HG02943 (cell line): ENCODE measurements at regions not wholly inside any gene's neighbourhood (a gene's known extent, or its start where the extent isn't known, plus 50 kb on each side); places are given as distances from the start of the nearest gene placed in this dataset.

Experiments used
- ATAC-seq: cut with Tn5 transposase; IDR thresholded peaks from one replicate; pipeline ENCODE4 v1.9.1; 2021; ENCODE audit warnings: mild to moderate bottlenecking, low read depth, moderate library complexity; ENCODE audit not compliant: unreplicated experiment

DNA sequence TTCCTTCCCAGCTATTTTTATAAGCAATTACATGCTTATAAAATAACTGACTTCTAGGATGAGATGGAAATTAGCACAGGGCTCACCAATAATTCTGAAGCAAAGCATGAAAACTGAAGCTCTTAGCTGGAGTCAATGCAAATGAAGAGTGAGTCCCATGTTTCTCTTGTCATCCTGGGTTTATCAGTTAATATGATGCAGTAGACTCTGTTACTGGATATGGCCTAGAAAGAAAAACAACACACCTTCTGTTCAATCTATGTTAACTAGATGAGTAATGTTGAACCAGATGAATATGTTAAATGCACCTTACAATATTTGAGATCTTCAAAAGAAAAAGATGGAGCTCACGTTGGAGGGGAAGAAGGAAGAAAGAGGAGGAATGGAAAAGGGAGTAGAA is 229.4 kb downstream of the DUSP6 start:
- no peak for ATAC-seq

DNA sequence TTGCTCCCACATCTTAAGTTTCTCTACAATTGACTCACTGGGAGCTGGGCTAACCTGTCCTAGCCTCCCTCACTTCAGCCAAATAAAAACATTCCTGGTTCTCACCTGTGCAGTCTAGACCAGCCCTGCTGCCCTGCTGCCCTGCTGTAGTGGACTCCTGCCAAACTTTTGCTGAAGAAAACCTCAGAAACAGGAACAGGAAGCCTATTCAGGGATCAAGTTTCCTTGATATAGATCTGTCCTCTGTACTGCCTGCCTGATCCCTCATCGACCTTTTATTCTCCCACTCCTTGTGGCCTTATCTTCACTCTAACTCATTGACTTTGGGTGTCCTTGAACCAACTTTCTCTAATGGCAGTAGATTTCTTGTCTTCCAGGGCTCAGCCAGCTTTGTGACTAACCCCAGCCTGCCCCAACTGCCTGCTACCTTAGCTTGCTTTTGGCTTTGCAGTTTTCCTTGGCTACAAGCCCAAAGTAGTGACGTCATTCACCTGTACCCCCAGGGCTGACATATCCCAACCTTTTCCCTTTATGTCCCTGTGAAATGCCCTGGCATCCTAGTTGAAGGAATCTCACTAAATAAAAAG is 234.8 kb downstream of the DUSP6 start:
- ATAC-seq, result no peak

DNA sequence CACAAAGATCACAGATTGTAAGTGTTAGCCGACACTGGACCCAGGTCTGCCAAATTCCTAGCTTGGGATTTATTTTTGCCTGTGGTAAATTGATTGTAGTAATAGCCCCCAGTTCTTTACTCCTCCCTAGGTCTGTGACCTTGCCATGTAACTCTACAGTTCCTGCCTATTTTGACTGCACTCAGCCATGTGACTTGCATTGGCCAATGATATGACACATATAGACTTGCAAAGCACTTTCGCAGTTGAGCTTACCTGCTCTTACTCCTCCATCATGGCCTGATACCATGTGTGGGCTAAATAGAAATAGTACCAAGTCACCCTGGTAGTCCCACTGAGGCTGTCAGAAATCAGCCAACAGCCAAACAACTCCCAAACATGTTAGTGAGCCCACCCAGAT is 240.3 kb downstream of the DUSP6 start:
- ATAC-seq, result no peak

DNA sequence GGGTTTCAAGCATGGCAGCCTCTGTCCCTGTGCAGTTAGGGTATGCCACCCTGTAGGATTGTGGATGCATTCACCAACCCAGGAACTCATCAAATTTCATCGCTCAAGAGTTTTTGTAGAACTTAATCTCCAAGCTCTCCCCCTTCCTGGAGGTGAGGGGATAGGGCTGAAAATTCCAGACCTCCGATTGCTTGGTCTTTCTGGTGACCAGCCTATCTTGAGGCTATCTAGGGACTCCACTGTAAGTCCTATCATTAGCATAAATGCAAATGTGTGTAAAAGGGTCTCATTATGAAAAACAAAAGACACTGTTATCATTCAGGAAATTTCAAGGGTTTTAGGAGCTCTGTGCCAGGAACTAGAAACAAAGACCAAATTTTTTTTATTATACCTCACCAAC is 244.0 kb downstream of the DUSP6 start:
- no peak for ATAC-seq

DNA sequence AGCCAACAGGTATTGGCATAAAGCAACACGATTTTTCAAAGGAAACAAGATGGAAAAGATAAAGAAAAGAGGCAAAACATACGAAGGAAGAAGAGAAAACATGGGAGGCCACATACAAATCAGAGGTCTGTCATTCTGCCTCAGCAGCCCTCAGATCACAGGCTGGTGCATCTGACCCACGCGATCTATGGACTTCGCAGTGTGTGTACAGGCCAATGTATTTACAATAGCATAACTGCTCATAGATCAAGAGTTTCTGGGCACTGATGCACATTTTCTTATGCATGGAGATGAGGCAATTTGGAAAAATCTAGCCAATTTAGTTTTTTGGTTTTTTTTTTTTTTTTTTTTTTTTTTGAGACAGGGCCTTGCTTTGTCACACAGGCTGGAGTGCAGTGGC is 245.4 kb downstream of the DUSP6 start:
- ATAC-seq, result no peak

DNA sequence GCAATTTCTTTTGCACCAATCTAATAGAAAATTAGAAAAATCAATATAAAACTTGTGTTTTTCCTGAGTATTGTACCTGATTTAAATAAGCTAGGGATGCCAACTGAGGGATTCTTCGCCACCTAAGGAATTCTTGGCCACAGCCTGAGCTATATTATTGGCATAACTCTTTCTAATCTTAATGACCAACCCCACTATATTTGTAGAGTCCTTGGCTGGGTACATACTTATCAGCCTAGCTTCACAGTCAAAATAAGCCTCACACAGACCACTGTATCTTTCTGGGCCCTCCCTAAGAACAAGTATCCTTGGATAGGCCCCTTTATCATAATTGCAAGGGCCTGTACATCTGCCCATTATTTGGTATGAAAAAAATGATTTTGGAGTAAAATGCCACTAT is 247.1 kb downstream of the DUSP6 start:
- ATAC-seq, result no peak

DNA sequence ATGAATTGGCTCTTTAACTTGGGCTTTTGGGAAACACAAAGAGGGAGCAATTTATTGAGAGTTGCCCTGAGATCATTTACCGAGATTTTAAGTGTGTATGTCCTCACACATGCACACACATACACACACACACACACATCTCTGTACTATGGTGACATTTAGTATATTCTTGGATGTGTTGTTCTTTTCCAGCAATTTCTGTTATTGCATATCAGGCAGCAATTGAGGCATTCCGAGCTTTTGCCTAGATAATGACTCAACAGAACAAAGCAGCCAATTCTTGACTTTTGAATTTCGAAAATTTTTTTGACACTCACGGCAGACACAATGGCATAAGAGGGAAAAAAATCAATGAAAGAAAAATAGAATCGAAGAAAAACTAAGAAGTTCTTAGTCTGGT is 248.5 kb downstream of the DUSP6 start:
- no peak for ATAC-seq

DNA sequence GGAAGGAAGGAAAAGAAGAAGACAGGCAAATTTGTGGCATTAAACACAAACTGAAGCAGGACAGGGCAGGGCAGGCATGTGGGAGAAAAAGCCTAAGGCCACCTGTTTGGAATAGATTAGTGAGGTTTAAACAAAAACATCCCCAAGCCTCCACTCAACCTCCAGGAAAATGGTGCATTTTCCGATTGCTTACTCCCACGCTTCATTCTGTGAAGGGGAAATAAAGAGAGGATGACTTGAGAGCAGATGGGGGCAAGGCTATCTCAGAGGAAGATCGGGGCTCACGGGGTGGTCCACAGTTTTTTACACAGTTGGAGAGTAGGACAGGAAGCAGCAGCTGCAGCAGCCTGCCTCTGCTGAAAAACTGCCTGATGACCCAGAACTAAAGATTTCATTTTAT is 250.9 kb downstream of the DUSP6 start:
- no peak for ATAC-seq

DNA sequence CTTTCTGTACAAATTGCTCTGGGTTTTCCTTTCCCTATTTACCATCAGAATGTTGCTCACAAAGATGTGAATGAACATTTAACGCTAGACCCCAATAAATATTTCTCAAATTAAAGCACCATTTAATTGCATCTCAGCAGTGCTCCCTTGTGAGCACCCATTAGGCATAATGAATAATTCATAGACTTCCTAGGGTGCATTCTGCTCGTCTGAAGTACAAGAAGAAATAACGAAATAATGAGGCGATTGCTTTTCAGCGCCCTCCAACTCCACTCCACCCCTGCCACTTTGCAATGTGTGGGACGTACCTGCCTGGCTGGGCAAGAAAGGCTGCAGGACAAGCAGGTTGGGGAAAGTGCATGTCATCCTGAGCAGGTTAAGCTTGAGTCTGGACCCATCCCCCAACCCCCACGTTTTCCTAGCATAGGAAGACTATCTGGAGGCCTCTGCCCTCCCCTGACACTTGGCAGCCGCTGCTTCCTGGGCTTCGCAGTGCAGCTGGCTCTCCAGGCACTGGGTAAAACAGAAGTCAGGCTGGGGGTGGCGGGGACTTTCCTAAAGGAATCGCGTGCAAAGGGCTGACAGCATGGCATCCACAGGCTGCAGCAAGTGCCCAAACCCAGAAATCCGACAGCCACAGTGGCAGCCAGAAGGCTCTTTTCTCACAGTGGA is 253.7 kb downstream of the DUSP6 start:
- no peak for ATAC-seq

DNA sequence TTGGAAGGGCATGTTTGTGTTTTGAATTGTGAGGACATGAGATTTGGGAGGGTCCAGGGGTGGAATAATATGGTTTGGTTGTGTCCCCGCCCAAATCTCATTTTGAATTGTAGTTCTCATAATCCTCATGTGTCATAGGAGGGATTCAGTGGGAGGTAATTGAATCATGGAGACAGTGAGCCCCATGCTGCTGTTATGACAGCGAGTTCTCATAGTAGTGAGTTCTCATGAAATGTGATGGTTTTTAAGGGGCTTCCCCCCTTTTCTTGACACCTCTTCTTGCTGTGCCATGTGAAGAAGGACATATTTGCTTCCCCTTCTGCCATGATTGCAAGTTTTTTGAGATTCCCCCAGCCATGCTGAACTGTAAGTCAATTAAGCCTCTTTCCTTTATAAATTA is 260.0 kb downstream of the DUSP6 start:
- no peak for ATAC-seq

DNA sequence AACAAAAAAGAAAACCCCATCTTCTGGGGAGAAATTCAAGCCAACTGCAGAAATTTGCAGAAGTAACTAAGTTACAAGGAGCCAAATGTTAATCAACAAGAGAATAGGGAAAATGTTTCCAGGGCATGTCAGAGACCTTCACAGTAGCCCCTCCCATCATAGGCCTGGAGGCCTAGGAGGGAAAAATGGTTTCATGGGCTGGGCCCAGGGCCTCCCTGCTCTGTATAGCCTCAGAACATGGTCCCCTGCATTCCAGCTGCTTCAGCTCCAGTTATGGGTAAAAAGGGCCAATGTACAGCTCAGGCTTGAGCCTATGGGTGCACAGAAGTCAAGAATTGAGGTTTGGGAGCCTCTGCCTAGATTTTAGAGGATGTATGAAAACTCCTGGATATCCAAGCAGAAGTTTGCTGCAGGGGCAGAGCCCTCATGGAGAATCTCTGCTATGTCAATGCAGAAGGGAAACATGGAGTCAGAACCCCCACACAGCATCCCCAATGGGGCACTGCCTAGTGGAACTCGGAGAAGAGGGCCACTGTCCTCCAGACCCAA is 260.9 kb downstream of the DUSP6 start:
- no peak for ATAC-seq

DNA sequence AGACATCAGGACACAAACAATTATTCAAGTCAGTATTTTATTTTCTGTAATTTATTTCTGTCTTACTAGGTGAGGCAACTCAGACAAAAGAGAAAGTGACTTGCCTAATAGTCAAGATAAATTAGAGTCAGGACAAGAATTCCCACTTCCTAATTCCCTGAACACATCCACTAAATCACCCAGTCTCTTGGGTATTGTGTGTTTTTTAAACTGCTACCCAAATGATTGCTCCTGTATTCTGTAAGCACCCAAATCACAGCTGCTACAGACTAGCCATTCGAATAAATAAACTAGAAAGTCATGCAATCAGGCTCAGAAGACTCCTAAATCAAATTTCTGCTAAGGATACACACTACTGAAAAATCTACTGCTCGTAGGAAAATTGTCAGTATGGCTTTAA is 263.0 kb downstream of the DUSP6 start:
- no peak for ATAC-seq

DNA sequence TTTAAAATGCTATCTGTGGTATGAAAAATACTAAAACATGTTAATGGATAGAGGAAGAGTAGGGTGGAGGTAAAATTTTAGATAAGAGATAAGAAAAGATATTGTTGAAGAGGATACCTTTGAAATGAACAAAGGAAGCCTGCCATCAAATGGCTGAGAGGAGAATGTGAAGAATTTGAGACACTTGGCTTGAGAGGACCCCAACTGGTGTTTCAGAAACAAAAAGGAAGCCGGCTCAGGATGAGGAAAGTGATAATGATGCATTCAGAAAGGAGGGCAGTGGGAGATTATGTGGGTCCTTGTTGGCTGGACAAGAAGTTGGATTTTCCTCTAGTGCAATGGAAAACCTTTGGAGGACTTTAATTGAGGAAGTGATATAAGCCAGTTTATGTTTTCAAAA is 264.4 kb downstream of the DUSP6 start:
- no peak for ATAC-seq

DNA sequence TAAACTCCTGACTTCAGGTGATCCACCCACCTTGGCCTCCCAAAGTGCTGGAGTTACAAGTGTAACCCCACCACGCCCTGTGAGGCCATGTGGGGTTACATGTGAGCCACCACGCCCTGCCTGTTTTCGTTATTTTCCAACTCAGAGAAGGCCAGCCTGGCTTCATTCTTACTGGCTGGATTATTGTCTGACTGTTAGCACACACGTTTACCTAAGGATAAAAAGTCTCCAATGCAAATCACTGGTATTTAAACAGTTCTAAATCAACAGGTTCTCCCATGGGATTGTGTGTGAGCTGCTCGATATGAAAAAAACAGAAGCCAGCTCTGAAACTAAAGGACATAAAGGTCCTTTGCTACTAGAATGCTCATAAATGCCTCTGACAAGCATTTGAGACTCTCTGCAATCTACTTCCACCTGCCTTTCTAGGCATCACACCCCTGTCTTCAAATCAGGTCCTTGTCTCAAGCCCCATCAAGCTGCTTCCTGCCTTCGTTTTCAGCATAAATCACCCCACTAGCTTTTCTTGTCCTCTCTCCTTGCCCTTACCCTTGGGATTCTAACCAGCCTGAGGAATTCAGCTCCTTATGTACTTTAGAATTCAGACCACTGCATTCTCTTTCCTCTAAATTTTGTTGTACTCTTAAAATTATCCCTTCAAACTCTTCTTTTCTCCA is 265.0 kb downstream of the DUSP6 start:
- ATAC-seq, result no peak

DNA sequence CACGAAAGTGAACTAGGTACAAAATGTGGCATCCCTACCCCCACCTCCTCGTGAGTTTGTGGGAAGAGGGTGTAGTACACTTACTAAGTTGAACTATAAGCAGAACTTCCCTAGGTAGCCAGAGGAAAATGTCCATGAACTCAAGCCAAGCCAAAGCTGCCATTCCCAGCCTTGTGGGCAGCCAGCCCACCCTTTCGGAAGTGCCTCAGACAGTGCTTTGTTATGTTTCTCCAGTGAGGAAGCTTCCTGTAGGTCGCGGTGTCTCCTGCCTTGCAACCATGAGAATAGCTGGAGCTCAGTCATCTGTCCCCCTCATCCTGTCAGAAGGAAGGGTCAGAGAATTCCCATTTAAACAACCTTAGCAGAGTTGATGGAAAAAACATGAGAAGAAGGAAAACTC is 266.9 kb downstream of the DUSP6 start:
- ATAC-seq, result no peak

DNA sequence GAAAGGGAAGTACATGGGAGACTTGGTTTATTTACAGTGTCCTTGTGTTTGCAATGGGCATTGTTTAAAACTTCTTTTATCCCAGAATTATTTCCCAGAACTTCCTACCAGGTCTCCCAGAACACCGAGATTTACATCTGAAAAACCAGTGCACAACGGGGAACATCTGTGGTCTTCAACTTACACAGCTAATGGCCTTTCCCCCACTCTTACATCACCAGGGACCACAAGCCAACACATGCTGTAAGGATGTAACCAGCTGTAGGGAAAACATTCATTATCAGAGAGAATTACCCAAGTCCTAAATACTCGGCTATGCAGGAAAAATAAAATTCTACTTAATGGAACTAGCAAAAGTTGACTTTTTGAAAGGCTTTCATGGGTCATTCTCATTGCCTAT is 267.6 kb downstream of the DUSP6 start:
- no peak for ATAC-seq

DNA sequence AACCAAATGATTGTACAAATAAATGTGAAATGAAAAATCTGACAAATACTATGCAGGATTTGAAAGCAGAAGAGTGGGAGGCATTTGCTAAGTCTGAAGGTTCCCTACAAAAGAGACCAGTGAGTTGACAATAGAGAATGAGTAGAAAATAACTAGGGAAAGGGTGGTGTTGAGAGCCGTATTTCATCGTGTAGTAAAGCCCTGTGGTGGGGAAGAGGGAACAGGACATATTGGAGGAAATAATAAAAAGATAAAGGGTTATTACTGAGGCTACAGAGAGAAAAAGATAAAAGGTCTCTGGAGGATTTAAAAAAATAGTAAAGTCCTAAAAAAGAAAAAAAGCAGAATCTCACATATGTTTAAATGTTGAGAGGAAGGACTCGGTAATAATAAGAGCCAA is 268.8 kb downstream of the DUSP6 start:
- ATAC-seq, result no peak

DNA sequence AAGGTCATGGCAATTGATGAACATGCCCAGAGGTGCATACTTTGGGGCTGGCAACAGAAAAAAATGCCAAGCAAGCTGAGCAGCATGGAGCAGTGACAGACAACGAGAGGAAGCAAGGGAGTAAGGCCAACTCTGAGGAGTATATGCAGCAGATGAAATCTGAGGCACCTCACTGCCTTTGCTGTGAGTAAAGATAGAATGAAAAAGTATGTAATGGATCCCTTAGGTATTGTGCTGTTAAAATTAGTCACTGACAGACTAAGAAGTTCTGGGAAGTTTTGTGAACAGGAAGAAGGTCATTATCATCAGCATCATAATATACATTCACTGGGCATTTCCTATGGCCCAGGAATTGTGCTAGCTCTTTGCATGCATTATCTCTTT is 269.9 kb downstream of the DUSP6 start:
- no peak for ATAC-seq

DNA sequence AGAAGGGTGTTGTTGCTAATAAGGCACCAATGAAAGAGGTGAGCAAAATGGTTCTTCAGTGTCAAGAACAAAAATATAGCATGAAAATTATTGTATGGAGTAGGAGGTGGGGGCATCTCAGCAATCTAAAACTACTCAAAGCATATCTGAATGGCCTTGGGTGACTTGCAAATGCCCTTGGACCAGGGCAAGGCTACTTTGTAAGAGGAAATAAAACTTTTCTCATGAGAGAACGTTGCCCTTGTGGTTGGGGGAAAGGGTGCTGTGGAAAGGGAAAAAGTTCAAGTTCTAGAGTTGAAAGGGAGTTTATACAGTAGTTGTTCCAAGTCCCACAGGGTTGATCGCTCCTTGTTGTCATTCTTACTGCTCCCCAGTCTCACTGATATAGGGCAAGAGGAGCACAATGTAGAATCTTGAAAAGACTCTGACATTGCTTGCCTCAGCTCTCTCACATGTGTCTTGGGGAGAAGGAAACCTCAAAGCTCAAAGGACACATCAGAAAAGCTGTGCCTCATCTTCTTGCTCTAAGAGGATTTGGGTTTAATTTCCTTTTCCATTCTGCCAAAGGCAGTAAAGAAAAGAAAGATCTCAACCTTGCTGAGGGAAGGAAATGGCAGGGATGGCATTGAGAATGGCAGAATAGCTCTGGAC is 270.5 kb downstream of the DUSP6 start:
- ATAC-seq, result no peak

DNA sequence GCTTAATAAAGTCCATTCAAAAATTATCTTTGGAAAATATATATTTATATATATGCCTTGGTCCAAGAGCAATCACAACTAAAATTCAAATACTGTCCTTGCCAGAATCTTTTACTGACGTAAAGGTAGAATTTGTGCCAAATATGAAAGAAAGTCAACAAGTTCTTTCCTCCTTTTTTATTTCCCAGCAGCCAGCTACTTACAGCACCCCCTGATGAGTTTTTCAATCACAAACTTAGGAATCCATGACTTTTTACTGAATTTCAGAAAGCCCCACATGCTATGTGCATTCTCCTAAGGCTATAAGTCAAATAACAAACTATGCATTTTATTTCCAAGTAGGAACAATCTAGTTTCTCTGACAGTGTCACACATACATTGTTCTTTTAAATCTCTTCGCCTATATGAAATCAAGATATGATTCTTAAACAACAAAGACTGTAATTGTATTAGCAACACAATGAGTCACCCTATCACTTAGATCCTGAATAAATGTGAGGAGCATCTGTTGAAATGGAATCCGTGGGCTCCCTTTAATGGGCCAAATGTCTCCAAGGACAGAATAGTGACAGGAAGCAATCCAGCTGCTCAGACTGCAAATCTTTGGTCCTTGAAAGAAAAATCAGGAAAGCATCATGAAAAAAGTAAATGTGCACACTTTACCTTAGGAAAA is 271.4 kb downstream of the DUSP6 start:
- no peak for ATAC-seq
